CD4-positive, alpha-beta T cell (primary cell): ENCODE measurements at regions not wholly inside any gene's neighbourhood (a gene's known extent, or its start where the extent isn't known, plus 50 kb on each side); places are given as distances from the start of the nearest gene placed in this dataset.

ENCODE experiments used
- ATAC-seq: fragments of 200-7000 bp; cut with Tn5 transposase; one replicate; pipeline ENCODE4 v1.10.0; 2022; ENCODE audit warnings: mild to moderate bottlenecking; ENCODE audit not compliant: poor library complexity
- CTCF ChIA-PET: fragments of 350-600 bp; sonication (Branson Sonifier 250); formaldehyde crosslinking; loops from one replicate; lab custom pipeline; 2021; ENCODE audit warnings: antibody characterized with exemption, inconsistent platforms; lab: Charles Lee
- POLR2A ChIA-PET: fragments of 350-600 bp; sonication (Branson Sonifier 250); formaldehyde crosslinking; loops from one replicate; lab custom pipeline; 2021; ENCODE audit warnings: antibody characterized with exemption, inconsistent platforms; lab: Charles Lee
- DNase-seq, 14 experiments: peaks; one replicate each; pipeline ENCODE4 v3.0.0-alpha.2; 2013 to 2020; ENCODE audit warnings: mixed read lengths in 2 of 14
- H3K27ac ChIP-seq, 2 donors: one replicate each; pipeline versions ENCODE4 v1.5.1 to v1.7.0; 2013; ENCODE audit warnings: low read length in 2 of 2, low read depth in 1 of 2, mild to moderate bottlenecking in 1 of 2
- H3K27me3 ChIP-seq, 2 experiments: 1 replicate in 1 of 2; 2 replicates in 1 of 2; pipeline versions ENCODE4 v1.6.1 to v1.7.0; 2013; ENCODE audit warnings: low read length in 2 of 2, control low read depth in 1 of 2, mild to moderate bottlenecking in 1 of 2, moderate library complexity in 1 of 2; ENCODE audit not compliant: insufficient read depth in 2 of 2, control insufficient read depth in 1 of 2
- H3K36me3 ChIP-seq: one replicate; pipeline ENCODE4 v1.6.1; 2013; ENCODE audit warnings: low read length, control low read depth; ENCODE audit not compliant: insufficient read depth
- H3K4me1 ChIP-seq: one replicate; pipeline ENCODE4 v1.6.1; 2013; ENCODE audit warnings: low read length, control low read depth; ENCODE audit not compliant: insufficient read depth
- H3K4me3 ChIP-seq: one replicate; pipeline ENCODE4 v1.5.1; 2013; ENCODE audit warnings: mild to moderate bottlenecking, low read length, moderate library complexity
- H3K9me3 ChIP-seq, 2 experiments: 1 replicate in 1 of 2; 2 replicates in 1 of 2; pipeline versions ENCODE4 v1.6.1 to v1.7.0; 2013; ENCODE audit warnings: low read length in 2 of 2, mild to moderate bottlenecking in 2 of 2, control low read depth in 1 of 2, moderate library complexity in 1 of 2; ENCODE audit not compliant: control insufficient read depth in 1 of 2, insufficient read depth in 1 of 2
- H3K27ac Mint-ChIP-seq: one replicate; pipeline ENCODE4 v1.8.0; 2020; ENCODE audit warnings: mixed read lengths
- H3K27me3 Mint-ChIP-seq: one replicate; pipeline ENCODE4 v1.8.0; 2021; ENCODE audit warnings: mixed read lengths
- H3K36me3 Mint-ChIP-seq: one replicate; pipeline ENCODE4 v1.8.0; 2021; ENCODE audit warnings: low read depth, mixed read lengths
- H3K4me1 Mint-ChIP-seq: one replicate; pipeline ENCODE4 v1.8.0; 2021; ENCODE audit warnings: low read depth, mixed read lengths
- H3K4me3 Mint-ChIP-seq: one replicate; pipeline ENCODE4 v1.8.0; 2020; ENCODE audit warnings: mild to moderate bottlenecking, mixed read lengths
- H3K9me3 Mint-ChIP-seq: one replicate; pipeline ENCODE4 v1.8.0; 2020; ENCODE audit warnings: mixed read lengths
- intact Hi-C, 2 experiments: fragments of 100-400 bp; cut with DNase I in 1 of 2; cut with micrococcal nuclease in 1 of 2; formaldehyde crosslinking; loops; one replicate each; pipeline versions ENCODE4 v1.15.1 to v1.9.0; 2023 to 2025; cut with DNase I, micrococcal nuclease
- TF ChIP-seq, protein P1 (sequence below): fragments of 200-600 bp; IDR thresholded peaks from one replicate; pipeline ENCODE4 v1.8.0; 2022; ENCODE audit warnings: antibody characterized with exemption, mild to moderate bottlenecking

DNA sequence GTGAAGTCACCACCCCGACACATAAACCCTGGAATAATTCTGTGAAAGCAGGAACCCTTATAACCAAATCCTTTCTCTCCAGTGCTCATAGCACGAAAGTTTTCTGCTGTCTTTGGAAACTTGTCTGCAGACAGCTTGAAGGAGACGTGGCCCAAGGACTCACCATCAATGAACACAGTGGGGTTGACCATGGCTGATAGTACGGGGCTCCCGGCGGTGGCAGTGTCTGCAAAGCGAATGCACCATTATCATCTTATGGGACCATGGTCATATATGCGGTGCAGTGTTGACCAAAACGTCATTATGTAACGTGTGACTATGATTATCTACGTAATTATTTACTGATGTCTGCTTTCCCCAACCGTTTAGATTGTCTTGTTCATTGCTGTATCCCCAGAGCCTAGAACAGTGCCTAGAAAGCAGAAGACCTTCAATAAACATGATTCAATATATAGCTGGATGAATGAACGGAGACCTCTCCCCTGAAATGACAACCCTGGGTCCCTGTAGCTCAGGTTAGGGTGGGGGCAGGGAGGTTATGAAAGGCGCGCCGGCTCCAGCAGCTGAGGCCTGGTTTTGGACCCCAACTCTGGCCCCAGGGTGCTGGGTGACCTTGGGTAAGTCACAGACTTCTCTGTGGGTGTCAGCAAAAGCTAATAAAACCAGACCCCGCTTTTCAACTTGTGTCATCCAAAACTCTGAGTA lies 128.4 kb upstream of the ZBTB40 start:
- Histone ChIP-seq H3K4me3 (no peak overlapping the region), H3K27me3 (peaks cover 0 to 3% of the 10 kb centered on the region in 2 experiments), H3K9me3 (peaks cover 0 to 4% of the 10 kb centered on the region in 2 experiments), H3K4me1 (no peaks in the 10 kb centered on the region), H3K36me3 (no peaks in the 10 kb centered on the region), H3K27ac (no peak overlapping the region)
- Mint-ChIP-seq H3K4me1 (no peaks in the 10 kb centered on the region), H3K27ac (no peak overlapping the region), H3K4me3 (no peak overlapping the region), H3K36me3 (no peaks in the 10 kb centered on the region), H3K27me3 (peaks cover 12% of the 10 kb centered on the region), H3K9me3 (no peaks in the 10 kb centered on the region)
- intact Hi-C loops, result no loop called here
- no peak for ATAC-seq
- TF ChIP-seq, protein P1, sequence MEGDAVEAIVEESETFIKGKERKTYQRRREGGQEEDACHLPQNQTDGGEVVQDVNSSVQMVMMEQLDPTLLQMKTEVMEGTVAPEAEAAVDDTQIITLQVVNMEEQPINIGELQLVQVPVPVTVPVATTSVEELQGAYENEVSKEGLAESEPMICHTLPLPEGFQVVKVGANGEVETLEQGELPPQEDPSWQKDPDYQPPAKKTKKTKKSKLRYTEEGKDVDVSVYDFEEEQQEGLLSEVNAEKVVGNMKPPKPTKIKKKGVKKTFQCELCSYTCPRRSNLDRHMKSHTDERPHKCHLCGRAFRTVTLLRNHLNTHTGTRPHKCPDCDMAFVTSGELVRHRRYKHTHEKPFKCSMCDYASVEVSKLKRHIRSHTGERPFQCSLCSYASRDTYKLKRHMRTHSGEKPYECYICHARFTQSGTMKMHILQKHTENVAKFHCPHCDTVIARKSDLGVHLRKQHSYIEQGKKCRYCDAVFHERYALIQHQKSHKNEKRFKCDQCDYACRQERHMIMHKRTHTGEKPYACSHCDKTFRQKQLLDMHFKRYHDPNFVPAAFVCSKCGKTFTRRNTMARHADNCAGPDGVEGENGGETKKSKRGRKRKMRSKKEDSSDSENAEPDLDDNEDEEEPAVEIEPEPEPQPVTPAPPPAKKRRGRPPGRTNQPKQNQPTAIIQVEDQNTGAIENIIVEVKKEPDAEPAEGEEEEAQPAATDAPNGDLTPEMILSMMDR, result no peak
- CTCF ChIA-PET, result no interaction called here
- no peak for DNase-seq
- POLR2A ChIA-PET, result no interaction called here

- no peaks in the 10 kb centered on the region for H3K4me1 Mint-ChIP-seq
- DNase-seq, result no peak
- no peak overlapping the region for H3K27ac ChIP-seq
These were observed 127.7 kb upstream of the ZBTB40 start for GRCh38 chr1:22323846-22324504.

DNA sequence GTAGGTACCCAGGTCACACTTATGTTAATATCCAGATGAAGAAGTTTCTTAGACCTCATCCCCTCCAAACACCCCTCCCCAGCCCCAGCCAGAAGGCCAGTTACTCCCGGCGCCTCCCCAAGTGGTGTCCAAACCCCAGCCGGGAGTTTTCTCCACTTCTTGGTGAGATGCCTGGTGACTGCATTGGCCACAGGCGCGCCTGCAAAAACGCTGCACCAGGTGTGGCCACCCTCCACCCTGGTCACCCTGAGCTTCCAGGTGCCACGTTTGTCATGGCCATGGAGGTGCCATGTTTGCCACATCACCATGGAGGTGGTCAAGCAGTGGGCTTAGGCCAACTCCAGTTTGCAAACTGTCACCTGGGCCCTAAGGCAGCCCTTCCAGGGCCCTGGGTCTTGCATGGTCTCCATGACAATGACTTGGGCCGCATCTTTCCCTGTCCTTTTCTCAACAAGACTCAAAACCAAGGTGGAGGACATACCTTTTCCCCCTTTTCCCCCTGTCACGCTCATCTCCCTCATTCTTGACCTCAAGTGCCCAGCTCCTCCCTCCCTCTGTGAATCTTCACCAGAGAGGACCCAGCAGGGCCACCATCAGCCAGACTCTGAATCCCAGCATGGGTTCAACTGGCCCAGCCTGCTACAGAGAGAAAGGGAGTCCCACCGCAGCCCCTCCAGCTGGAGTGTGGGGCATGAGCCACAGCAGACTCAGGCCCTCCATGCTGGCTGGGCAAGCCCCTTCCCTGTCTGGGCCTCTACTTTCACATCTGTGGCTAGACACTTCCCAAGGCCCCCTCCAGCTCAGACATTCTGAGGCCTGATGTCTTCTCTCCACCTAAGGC lies 125.9 kb upstream of the ZBTB40 start:
- TF ChIP-seq, protein P1, result no peak
- Histone ChIP-seq H3K36me3 (no peaks in the 10 kb centered on the region), H3K27me3 (peaks cover 0 to 4% of the 10 kb centered on the region in 2 experiments), H3K4me3 (no peak overlapping the region), H3K4me1 (no peaks in the 10 kb centered on the region), H3K27ac (no peak overlapping the region), H3K9me3 (peaks cover 0 to 8% of the 10 kb centered on the region in 2 experiments)
- Mint-ChIP-seq H3K4me1 (no peaks in the 10 kb centered on the region), H3K9me3 (no peaks in the 10 kb centered on the region), H3K27me3 (peaks cover 4% of the 10 kb centered on the region), H3K4me3 (no peak overlapping the region), H3K36me3 (no peaks in the 10 kb centered on the region), H3K27ac (no peak overlapping the region)
- ATAC-seq (no peak), DNase-seq (peak in 2 of 14 experiments; percentile 1 to 20)
- intact Hi-C loops, result no loop called here
- ChIA-PET CTCF (no interaction called here), POLR2A (no interaction called here)

More at GRCh38 chr1:22323846-22324504, 127.7 kb upstream of the ZBTB40 start:
- ChIA-PET CTCF (no interaction called here), POLR2A (no interaction called here)
- no peaks in the 10 kb centered on the region for H3K4me1 ChIP-seq
- no peaks in the 10 kb centered on the region for H3K36me3 Mint-ChIP-seq
- intact Hi-C loops, result no loop called here
- peaks cover 0 to 4% of the 10 kb centered on the region in 2 experiments for H3K9me3 ChIP-seq
- no peaks in the 10 kb centered on the region for H3K27me3 ChIP-seq
- no peak overlapping the region for H3K27ac Mint-ChIP-seq
- no peak for ATAC-seq
- H3K4me3 ChIP-seq, result no peak overlapping the region
- no peaks in the 10 kb centered on the region for H3K9me3 Mint-ChIP-seq
- TF ChIP-seq, protein P1, result no peak
- no peaks in the 10 kb centered on the region for H3K36me3 ChIP-seq
- H3K4me3 Mint-ChIP-seq, result no peak overlapping the region
- H3K27me3 Mint-ChIP-seq, result peaks cover 12% of the 10 kb centered on the region
